Upper lobe of right lung (tissue), 1 donor: ENCODE measurements at regions not wholly inside any gene's neighbourhood (a gene's known extent, or its start where the extent isn't known, plus 50 kb on each side); places are given as distances from the start of the nearest gene placed in this dataset.

Source experiments
- ATAC-seq: fragments of 200-7000 bp; cut with Tn5 transposase; one replicate; pipeline ENCODE4 v1.9.1; 2020; ENCODE audit warnings: mild to moderate bottlenecking, moderate library complexity
- DNase-seq: peaks from one replicate; pipeline ENCODE4 v3.0.0-alpha.2; 2020
- H3K27ac ChIP-seq: fragments of 200-600 bp; one replicate; pipeline ENCODE4 v1.8.0; 2022
- H3K27me3 ChIP-seq: fragments of 200-600 bp; one replicate; pipeline ENCODE4 v1.8.0; 2022; ENCODE audit warnings: mild to moderate bottlenecking
- H3K36me3 ChIP-seq: fragments of 200-600 bp; one replicate; pipeline ENCODE4 v1.8.0; 2022
- H3K4me1 ChIP-seq: fragments of 200-600 bp; one replicate; pipeline ENCODE4 v1.8.0; 2022
- H3K4me3 ChIP-seq: fragments of 200-600 bp; one replicate; pipeline ENCODE4 v1.8.0; 2022; ENCODE audit warnings: mild to moderate bottlenecking
- H3K9me3 ChIP-seq: fragments of 200-600 bp; one replicate; pipeline ENCODE4 v1.8.0; 2022
- intact Hi-C: fragments of 100-400 bp; cut with DNase I; formaldehyde crosslinking; loops from one replicate; pipeline ENCODE4 v1.11.0; 2022
- TF ChIP-seq, protein P1 (sequence below): fragments of 200-600 bp; IDR thresholded peaks from one replicate; pipeline ENCODE4 v1.8.0; 2022; ENCODE audit warnings: antibody characterized with exemption
- donor health status: DM: no; HTN: yes; CAD: no; lungs with severe emphysema.

GRCh38 chr13:61918841-61919240, 503.2 kb upstream of the PCDH20 start:
- TF ChIP-seq, protein P1, sequence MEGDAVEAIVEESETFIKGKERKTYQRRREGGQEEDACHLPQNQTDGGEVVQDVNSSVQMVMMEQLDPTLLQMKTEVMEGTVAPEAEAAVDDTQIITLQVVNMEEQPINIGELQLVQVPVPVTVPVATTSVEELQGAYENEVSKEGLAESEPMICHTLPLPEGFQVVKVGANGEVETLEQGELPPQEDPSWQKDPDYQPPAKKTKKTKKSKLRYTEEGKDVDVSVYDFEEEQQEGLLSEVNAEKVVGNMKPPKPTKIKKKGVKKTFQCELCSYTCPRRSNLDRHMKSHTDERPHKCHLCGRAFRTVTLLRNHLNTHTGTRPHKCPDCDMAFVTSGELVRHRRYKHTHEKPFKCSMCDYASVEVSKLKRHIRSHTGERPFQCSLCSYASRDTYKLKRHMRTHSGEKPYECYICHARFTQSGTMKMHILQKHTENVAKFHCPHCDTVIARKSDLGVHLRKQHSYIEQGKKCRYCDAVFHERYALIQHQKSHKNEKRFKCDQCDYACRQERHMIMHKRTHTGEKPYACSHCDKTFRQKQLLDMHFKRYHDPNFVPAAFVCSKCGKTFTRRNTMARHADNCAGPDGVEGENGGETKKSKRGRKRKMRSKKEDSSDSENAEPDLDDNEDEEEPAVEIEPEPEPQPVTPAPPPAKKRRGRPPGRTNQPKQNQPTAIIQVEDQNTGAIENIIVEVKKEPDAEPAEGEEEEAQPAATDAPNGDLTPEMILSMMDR, result no peak
- no peaks in the 10 kb centered on the region for H3K4me1 ChIP-seq
- H3K27ac ChIP-seq, result no peak overlapping the region
- H3K9me3 ChIP-seq, result no peaks in the 10 kb centered on the region
- ATAC-seq (no peak), DNase-seq (no peak)
- H3K36me3 ChIP-seq, result no peaks in the 10 kb centered on the region
- H3K27me3 ChIP-seq, result no peaks in the 10 kb centered on the region
- intact Hi-C loops, result no loop called here
- H3K4me3 ChIP-seq, result no peak overlapping the region

DNA sequence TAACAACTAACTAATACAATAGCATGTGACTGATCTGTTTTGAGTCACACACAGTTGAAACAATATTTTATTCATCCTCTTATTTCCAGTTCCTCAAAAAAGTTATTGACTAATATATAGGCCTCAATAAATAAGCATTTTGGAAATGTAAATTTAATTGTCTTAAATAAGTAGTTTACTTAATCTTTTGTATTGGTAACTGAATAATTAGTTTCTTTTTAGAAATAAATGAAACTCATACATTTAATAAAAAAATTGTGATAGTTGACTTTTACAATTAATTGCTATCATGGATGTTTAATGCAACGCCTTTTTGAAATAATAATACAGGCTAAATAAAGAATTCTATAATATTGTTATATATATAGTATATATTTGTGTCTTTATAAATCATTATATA, 500.8 kb upstream of the PCDH20 start:
- H3K4me3 ChIP-seq, result no peak overlapping the region
- H3K36me3 ChIP-seq, result no peaks in the 10 kb centered on the region
- DNase-seq (no peak), ATAC-seq (no peak)
- H3K27me3 ChIP-seq, result no peaks in the 10 kb centered on the region
- intact Hi-C loops, result no loop called here
- no peak overlapping the region for H3K27ac ChIP-seq
- no peaks in the 10 kb centered on the region for H3K9me3 ChIP-seq
- TF ChIP-seq, protein P1, result no peak
- no peaks in the 10 kb centered on the region for H3K4me1 ChIP-seq

GRCh38 chr13:61913183-61913582, 497.5 kb upstream of the PCDH20 start:
- H3K36me3 ChIP-seq, result no peaks in the 10 kb centered on the region
- intact Hi-C loops, result no loop called here
- no peak for ATAC-seq
- no peak overlapping the region for H3K4me3 ChIP-seq
- no peak for DNase-seq
- TF ChIP-seq, protein P1, result no peak
- no peaks in the 10 kb centered on the region for H3K27me3 ChIP-seq
- H3K9me3 ChIP-seq, result no peaks in the 10 kb centered on the region
- no peaks in the 10 kb centered on the region for H3K4me1 ChIP-seq
- no peak overlapping the region for H3K27ac ChIP-seq

GRCh38 chr13:61908906-61909615, 493.4 kb upstream of the PCDH20 start:
- TF ChIP-seq, protein P1, result no peak
- Histone ChIP-seq H3K36me3 (no peaks in the 10 kb centered on the region), H3K27ac (no peak overlapping the region), H3K4me3 (no peak overlapping the region), H3K27me3 (no peaks in the 10 kb centered on the region), H3K9me3 (no peaks in the 10 kb centered on the region), H3K4me1 (no peaks in the 10 kb centered on the region)
- intact Hi-C loops, result no loop called here
- no peak for DNase-seq
- no peak for ATAC-seq

DNA sequence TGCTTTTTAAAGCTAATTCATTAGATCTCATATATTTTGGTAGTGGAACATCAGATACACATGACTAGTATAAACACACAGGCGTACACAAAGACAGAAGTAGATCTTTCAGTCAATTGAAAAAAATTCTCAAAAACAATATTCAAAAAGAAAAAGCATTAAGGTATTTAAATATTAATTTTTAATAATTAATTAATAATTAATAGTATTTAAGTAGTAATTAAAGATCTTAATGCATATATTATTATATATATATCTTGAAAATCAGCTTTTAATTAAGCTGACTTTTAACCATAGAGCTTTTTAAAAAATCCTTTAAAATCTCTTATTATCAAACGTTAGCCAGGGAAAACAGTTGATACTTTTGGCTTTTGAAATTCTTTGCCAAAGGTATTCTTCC, 489.4 kb upstream of the PCDH20 start:
- no peaks in the 10 kb centered on the region for H3K36me3 ChIP-seq
- TF ChIP-seq, protein P1, result no peak
- H3K4me3 ChIP-seq, result no peak overlapping the region
- H3K9me3 ChIP-seq, result no peaks in the 10 kb centered on the region
- intact Hi-C loops, result no loop called here
- H3K27ac ChIP-seq, result no peak overlapping the region
- no peak for DNase-seq
- no peaks in the 10 kb centered on the region for H3K4me1 ChIP-seq
- no peaks in the 10 kb centered on the region for H3K27me3 ChIP-seq
- ATAC-seq, result no peak
